ENCODE measurements at regions not wholly inside any gene's neighbourhood (a gene's known extent, or its start where the extent isn't known, plus 50 kb on each side); places are given as distances from the start of the nearest gene placed in this dataset.

GRCh38 chr1:37391211-37392011, 83.0 kb upstream of the ZC3H12A start:
- no peak for TF ChIP-seq EZH2phosphoT487 (IDR thresholded peaks at IDR 0.05; ENCODE audit: low read depth, severe bottlenecking, unreplicated experiment)
- Histone ChIP-seq H2AFZ (no peak overlapping the region), H3K79me2 (no peaks in the 10 kb centered on the region), H3K4me3 (no peak overlapping the region), H4K20me1 (ENCODE audit: insufficient read depth, poor library complexity, severe bottlenecking) (no peaks in the 10 kb centered on the region), H3K4me1 (ENCODE audit: insufficient read depth) (no peaks in the 10 kb centered on the region), H3K9me3 (ENCODE audit: low read depth) (no peaks in the 10 kb centered on the region), H3K9me2 (replicated peaks; ENCODE audit: insufficient read depth) (no peaks in the 10 kb centered on the region), H3K36me3 (replicated peaks; ENCODE audit: insufficient read depth, low read depth) (no peaks in the 10 kb centered on the region), H3K27ac (no peak overlapping the region), H3K4me2 (no peak overlapping the region), H3K27me3 (peaks cover 41% of the 10 kb centered on the region)
- DNase-seq (ENCODE audit: low spot score) = no peak
- 21% methylated on average over 11 of the region's 11 CpGs for WGBS (ENCODE audit: low lambda C conversion rate, missing lambda C conversion rate)

GRCh38 chr1:37392051-37392450, 82.3 kb upstream of the ZC3H12A start:
- WGBS (ENCODE audit: low lambda C conversion rate, missing lambda C conversion rate) = 76% methylated on average over 5 of the region's 5 CpGs
- peaks cover 43% of the 10 kb centered on the region for H3K27me3 ChIP-seq
- no peak overlapping the region for H3K4me2 ChIP-seq
- no peaks in the 10 kb centered on the region for H3K4me1 ChIP-seq (ENCODE audit: insufficient read depth)
- no peak overlapping the region for H3K27ac ChIP-seq
- H4K20me1 ChIP-seq (ENCODE audit: insufficient read depth, poor library complexity, severe bottlenecking) = no peaks in the 10 kb centered on the region
- no peaks in the 10 kb centered on the region for H3K36me3 ChIP-seq (replicated peaks; ENCODE audit: insufficient read depth, low read depth)
- no peak overlapping the region for H2AFZ ChIP-seq
- H3K79me2 ChIP-seq = no peaks in the 10 kb centered on the region
- DNase-seq (ENCODE audit: low spot score) = no peak
- no peaks in the 10 kb centered on the region for H3K9me2 ChIP-seq (replicated peaks; ENCODE audit: insufficient read depth)
- TF ChIP-seq EZH2phosphoT487 (IDR thresholded peaks at IDR 0.05; ENCODE audit: low read depth, severe bottlenecking, unreplicated experiment) (no peak), CTCF (IDR thresholded peaks at IDR 0.05; ENCODE audit: poor library complexity) (no peak), EZH2 (IDR thresholded peaks at IDR 0.05; ENCODE audit: borderline replicate concordance) (no peak)
- no peak overlapping the region for H3K4me3 ChIP-seq
- H3K9me3 ChIP-seq (ENCODE audit: low read depth) = no peaks in the 10 kb centered on the region

- no peaks in the 10 kb centered on the region for H3K9me2 ChIP-seq (replicated peaks; ENCODE audit: insufficient read depth)
- no peaks in the 10 kb centered on the region for H3K79me2 ChIP-seq
- no peaks in the 10 kb centered on the region for H3K4me1 ChIP-seq (ENCODE audit: insufficient read depth)
- DNase-seq (ENCODE audit: low spot score) = no peak
- TF ChIP-seq CTCF (IDR thresholded peaks at IDR 0.05; ENCODE audit: poor library complexity) (no peak), EZH2phosphoT487 (IDR thresholded peaks at IDR 0.05; ENCODE audit: low read depth, severe bottlenecking, unreplicated experiment) (no peak), EZH2 (IDR thresholded peaks at IDR 0.05; ENCODE audit: borderline replicate concordance) (no peak)
- no peak overlapping the region for H2AFZ ChIP-seq
- WGBS (ENCODE audit: low lambda C conversion rate, missing lambda C conversion rate) = 61% methylated on average over 11 of the region's 11 CpGs
- no peaks in the 10 kb centered on the region for H4K20me1 ChIP-seq (ENCODE audit: insufficient read depth, poor library complexity, severe bottlenecking)
- no peak overlapping the region for H3K4me2 ChIP-seq
- H3K27ac ChIP-seq = no peak overlapping the region
- no peak overlapping the region for H3K4me3 ChIP-seq
- H3K9me3 ChIP-seq (ENCODE audit: low read depth) = no peaks in the 10 kb centered on the region
- peaks cover 37% of the 10 kb centered on the region for H3K27me3 ChIP-seq
- H3K36me3 ChIP-seq (replicated peaks; ENCODE audit: insufficient read depth, low read depth) = no peaks in the 10 kb centered on the region
Measured at GRCh38 chr1:37393173-37394120, 80.9 kb upstream of the ZC3H12A start.

Data from hepatocyte (in vitro differentiated cells).